ENCODE measurements at regions not wholly inside any gene's neighbourhood (a gene's known extent, or its start where the extent isn't known, plus 50 kb on each side); places are given as distances from the start of the nearest gene placed in this dataset.

DNA sequence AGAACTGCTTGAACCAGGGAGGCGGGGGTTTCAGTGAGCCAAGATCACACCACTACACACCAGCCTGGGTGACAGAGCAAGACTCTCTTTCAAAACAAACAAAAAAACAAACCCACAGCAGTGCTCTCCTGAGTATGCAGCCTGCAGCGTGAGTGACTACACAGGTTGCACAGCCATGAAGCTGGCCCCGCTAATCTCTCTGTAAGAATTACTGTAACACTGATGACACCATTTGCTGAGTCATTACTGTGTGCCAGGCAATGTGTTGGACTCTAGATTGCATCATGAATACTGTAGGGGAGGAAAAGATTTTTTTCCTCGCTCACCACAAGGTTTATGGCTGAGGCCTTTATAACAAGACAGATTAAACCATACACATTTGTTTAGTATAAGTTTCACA is 118.6 kb upstream of the ATP8B1 start:
- Mint-ChIP-seq H3K27me3 (peaks cover 0 to 6% of the 10 kb centered on the region in 2 donors), H3K36me3 (no peaks in the 10 kb centered on the region), H3K27ac (no peak overlapping the region), H3K9me3 (no peaks in the 10 kb centered on the region), H3K4me1 (ENCODE audit: low read depth in 2 of 2) (no peaks in the 10 kb centered on the region), H3K4me3 (no peak overlapping the region)
- ATAC-seq (peak in 1 of 2 donors; percentile 58), DNase-seq (ENCODE audit: low spot score) (no peak)

DNA sequence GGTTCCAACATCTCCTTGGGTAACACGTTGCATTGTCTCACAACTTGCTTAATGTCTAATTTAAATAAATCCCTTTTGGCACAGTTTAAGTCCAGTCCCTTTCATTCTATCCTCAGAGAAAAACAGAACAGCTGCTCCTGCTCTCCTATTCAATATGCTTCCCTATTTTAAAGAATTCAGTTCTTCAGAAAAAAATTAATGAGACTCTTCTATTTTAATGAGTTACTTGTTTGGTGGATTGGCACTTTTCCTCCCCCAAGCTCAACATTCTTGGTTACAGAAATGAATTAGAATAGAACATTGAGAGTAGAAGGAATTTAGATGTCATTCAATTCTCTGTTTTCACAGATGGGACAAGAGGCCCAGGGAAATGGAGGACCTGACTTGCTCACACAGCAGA is 116.9 kb upstream of the ATP8B1 start:
- Mint-ChIP-seq H3K9me3 (no peaks in the 10 kb centered on the region), H3K27me3 (peaks cover 5 to 14% of the 10 kb centered on the region in 2 donors), H3K4me3 (no peak overlapping the region), H3K27ac (no peak overlapping the region), H3K4me1 (ENCODE audit: low read depth in 2 of 2) (peaks cover 10 to 11% of the 10 kb centered on the region in 2 donors), H3K36me3 (no peaks in the 10 kb centered on the region)
- ATAC-seq (no peak), DNase-seq (ENCODE audit: low spot score) (no peak)

DNA sequence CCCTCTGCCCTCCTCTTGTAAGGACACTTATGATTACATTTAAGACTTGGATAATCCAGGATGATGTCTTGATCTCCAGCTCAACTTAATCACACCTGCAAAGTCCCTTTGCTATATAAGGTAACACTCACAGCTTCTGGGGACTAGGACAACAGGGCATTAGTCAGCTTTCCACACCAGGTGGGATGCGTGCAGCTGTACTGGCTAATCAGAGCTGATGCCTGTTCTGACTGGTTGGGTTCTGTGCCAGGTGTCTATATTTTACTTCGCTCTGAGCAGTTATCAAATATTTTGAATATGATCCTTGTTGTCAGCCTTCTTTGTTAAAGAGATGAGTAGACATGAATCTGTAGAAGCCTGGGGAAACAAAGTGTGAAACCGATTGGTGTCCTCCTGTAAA is 115.5 kb upstream of the ATP8B1 start:
- peaks cover 8% of the 10 kb centered on the region in 2 donors for H3K27me3 Mint-ChIP-seq

DNA sequence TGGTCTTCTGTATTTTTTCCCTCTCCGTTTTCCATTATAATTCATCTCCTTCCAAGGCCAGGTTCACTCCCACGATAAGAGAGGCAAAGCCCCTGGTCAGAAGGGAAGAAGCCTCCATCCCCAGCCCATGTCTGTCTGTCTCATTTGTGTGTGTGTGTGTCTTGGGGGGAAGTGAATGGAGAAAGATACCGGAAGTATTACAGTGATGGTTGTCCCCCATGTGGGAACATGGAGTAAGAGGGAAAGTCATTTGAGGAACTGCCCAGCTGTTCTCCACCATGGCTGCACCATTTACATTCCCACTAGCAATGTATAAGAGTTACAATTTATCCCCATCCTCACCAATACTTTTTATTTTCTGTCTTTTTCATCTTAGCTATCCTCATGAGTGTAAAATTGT is 113.6 kb upstream of the ATP8B1 start:
- Mint-ChIP-seq H3K9me3 (no peaks in the 10 kb centered on the region), H3K4me3 (no peak overlapping the region), H3K27me3 (peaks cover 8% of the 10 kb centered on the region in 2 donors), H3K36me3 (no peaks in the 10 kb centered on the region), H3K4me1 (ENCODE audit: low read depth in 2 of 2) (peaks cover 10 to 11% of the 10 kb centered on the region in 2 donors), H3K27ac (no peak overlapping the region)
- no peak for ATAC-seq
- DNase-seq (ENCODE audit: low spot score) = no peak

More for the DNA sequence above, 115.5 kb upstream of the ATP8B1 start:
- H3K36me3 Mint-ChIP-seq = no peaks in the 10 kb centered on the region
- DNase-seq (ENCODE audit: low spot score) (no peak), ATAC-seq (no peak)
- H3K4me1 Mint-ChIP-seq (ENCODE audit: low read depth in 2 of 2) = peaks cover 10 to 11% of the 10 kb centered on the region in 2 donors
- no peak overlapping the region for H3K4me3 Mint-ChIP-seq
- H3K27ac Mint-ChIP-seq = no peak overlapping the region
- no peaks in the 10 kb centered on the region for H3K9me3 Mint-ChIP-seq

DNA sequence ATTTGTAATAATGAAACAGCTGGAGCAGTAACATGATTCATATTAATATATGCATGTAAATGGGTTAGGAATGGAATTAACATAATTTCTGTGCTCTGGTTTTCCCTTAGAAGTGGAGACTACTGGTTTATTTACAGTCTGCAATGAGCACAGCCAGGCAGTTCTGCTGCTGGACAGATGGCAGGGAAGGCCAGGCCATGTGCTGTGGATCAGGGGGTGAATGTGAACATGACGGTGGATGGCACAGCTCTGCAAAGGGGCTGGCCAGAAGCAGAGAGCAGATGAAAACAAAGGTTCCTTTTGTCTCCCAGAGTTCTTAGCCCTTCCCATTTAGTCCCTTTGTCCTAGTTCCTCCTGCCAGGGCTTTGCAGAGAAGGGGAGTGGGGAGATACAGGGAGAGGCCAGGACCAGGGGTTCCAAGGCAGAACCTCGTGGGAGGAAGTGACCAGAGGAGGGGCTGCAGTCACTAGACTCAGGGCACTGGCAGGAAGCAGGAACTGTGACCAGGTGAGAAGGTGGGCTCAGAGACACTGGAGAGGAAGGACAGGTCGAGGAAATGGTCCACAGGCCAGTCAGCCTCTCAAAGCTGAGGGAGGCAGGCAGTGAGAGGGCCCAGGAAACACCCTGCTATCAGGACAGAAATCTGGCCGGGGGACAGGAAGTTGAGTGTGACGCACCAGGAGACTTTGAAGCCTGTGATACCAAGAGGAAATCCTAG is 112.9 kb upstream of the ATP8B1 start:
- H3K9me3 Mint-ChIP-seq = no peaks in the 10 kb centered on the region
- H3K4me3 Mint-ChIP-seq = no peak overlapping the region
- H3K36me3 Mint-ChIP-seq = no peaks in the 10 kb centered on the region
- H3K4me1 Mint-ChIP-seq (ENCODE audit: low read depth in 2 of 2) = peaks cover 10 to 11% of the 10 kb centered on the region in 2 donors
- peak in 1 of 2 donors; percentile 43 for ATAC-seq
- H3K27ac Mint-ChIP-seq = no peak overlapping the region
- H3K27me3 Mint-ChIP-seq = peaks cover 8% of the 10 kb centered on the region in 2 donors
- no peak for DNase-seq (ENCODE audit: low spot score)

DNA sequence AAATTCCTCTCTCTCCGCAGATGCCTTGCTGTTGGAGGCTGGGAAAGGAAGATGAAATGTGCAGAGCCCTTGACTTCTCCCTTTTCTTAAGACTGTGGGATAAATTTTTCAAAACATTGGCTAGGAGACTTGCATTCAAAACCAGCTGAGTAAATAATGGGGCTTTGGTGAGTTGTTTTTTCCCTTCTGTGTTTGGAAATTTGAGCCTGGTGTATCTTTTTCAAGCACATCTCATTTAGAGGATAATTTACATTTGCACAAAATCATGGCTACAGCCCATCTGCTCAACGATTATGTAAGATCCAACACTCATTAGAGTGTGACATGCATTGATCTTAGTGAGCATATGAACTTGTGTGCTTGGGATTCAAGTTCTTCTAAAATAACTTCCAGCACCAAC is 112.1 kb upstream of the ATP8B1 start:
- Mint-ChIP-seq H3K4me3 (no peak overlapping the region), H3K4me1 (ENCODE audit: low read depth in 2 of 2) (peaks cover 10 to 11% of the 10 kb centered on the region in 2 donors), H3K27ac (no peak overlapping the region), H3K9me3 (no peaks in the 10 kb centered on the region), H3K36me3 (no peaks in the 10 kb centered on the region), H3K27me3 (peaks cover 8% of the 10 kb centered on the region in 2 donors)
- no peak for DNase-seq (ENCODE audit: low spot score)
- ATAC-seq = no peak

DNA sequence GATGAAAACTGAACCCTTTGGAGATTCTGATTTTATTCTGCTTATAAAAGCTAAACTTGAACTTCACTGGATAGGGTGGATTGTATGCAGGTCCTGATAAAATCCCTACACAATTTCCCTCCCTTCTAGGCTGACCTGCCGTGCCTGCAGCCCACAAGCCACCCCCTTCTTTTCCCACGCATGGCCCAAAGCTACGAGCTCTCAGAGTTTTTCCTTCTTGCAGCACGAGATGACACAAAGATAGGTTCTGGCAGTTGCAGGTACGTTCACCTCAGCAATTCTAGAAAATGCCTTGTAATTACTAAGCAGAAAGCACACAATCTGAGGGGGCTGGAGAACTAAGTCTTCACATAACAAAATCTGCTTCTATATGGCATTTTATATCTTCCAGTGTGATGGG is 110.6 kb upstream of the ATP8B1 start:
- ATAC-seq (no peak), DNase-seq (ENCODE audit: low spot score) (no peak)
- H3K4me1 Mint-ChIP-seq (ENCODE audit: low read depth in 2 of 2) = peaks cover 10 to 11% of the 10 kb centered on the region in 2 donors
- H3K9me3 Mint-ChIP-seq = no peaks in the 10 kb centered on the region
- H3K4me3 Mint-ChIP-seq = no peak overlapping the region
- peaks cover 8% of the 10 kb centered on the region in 2 donors for H3K27me3 Mint-ChIP-seq
- no peaks in the 10 kb centered on the region for H3K36me3 Mint-ChIP-seq
- no peak overlapping the region for H3K27ac Mint-ChIP-seq

DNA sequence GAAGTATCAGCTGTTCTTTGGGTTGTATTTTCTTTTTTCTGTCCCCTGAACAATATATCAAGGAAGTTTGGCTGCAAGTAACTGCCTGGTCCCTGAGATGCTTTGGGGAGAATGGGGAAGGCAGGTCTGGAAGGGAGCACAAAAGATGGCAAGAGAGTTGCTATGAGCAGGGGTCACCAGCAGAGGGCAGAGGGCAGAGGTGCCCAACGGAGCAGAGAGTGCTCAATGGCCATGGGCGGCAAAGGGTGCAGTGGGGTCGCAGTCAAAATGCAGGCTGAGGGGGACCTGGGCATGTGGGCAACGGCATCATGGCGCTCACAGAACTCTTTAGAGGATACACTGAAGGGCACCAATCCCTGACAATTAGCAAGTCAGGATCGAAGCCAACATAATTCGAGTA is 107.7 kb upstream of the ATP8B1 start:
- H3K36me3 Mint-ChIP-seq = no peaks in the 10 kb centered on the region
- H3K4me1 Mint-ChIP-seq (ENCODE audit: low read depth in 2 of 2) = peaks cover 3 to 5% of the 10 kb centered on the region in 2 donors
- no peak for ATAC-seq
- no peak overlapping the region for H3K27ac Mint-ChIP-seq
- peaks cover 18 to 21% of the 10 kb centered on the region in 2 donors for H3K27me3 Mint-ChIP-seq
- no peak overlapping the region for H3K4me3 Mint-ChIP-seq
- no peaks in the 10 kb centered on the region for H3K9me3 Mint-ChIP-seq
- DNase-seq (ENCODE audit: low spot score) = no peak

DNA sequence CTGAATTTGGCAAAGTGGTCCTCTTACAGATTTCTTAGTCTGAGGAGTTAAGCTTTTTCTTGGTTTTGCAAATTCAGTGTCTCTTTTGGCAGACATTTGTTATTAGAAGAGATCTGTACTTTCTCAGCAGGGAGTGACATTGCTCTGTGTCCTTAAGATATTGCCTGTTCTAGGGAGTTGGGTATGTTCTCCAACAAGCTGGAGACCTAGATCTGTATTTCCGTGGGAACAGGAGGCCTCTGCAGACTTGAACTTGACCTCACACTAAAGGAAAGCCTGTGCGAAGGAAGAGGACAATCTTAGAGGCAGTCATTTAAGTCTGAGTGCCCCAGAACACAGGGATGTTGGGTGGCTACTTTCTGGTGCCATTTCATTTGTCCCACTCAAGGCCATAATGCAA is 107.0 kb upstream of the ATP8B1 start:
- no peaks in the 10 kb centered on the region for H3K4me1 Mint-ChIP-seq (ENCODE audit: low read depth in 2 of 2)
- H3K27ac Mint-ChIP-seq = no peak overlapping the region
- H3K4me3 Mint-ChIP-seq = no peak overlapping the region
- no peaks in the 10 kb centered on the region for H3K9me3 Mint-ChIP-seq
- no peaks in the 10 kb centered on the region for H3K36me3 Mint-ChIP-seq
- H3K27me3 Mint-ChIP-seq = peaks cover 12 to 18% of the 10 kb centered on the region in 2 donors
- DNase-seq (ENCODE audit: low spot score) = no peak
- no peak for ATAC-seq

DNA sequence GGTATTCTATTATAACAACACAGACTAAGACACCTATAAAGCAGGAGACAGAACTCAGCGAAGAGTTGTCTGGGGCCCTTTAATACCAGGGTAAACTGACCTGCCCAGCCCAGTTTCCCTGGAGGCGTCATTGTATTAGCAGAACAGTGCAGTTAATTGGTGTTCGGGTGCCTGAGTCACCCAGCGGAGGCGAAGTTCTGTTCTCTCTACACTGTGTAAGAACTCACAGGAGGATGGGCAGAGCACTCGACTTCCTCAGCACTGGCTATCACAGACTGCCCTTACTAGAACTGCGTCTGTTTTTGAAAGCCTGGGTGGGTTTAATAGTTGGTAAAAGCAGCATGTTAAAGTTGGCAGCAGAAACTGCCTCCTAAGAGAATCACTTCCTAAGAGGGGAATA is 106.5 kb upstream of the ATP8B1 start:
- Mint-ChIP-seq H3K9me3 (no peaks in the 10 kb centered on the region), H3K4me3 (no peak overlapping the region), H3K27me3 (peaks cover 12 to 18% of the 10 kb centered on the region in 2 donors), H3K36me3 (no peaks in the 10 kb centered on the region), H3K4me1 (ENCODE audit: low read depth in 2 of 2) (no peaks in the 10 kb centered on the region), H3K27ac (no peak overlapping the region)
- DNase-seq (ENCODE audit: low spot score) (no peak), ATAC-seq (peak in 1 of 2 donors; percentile 30)

DNA sequence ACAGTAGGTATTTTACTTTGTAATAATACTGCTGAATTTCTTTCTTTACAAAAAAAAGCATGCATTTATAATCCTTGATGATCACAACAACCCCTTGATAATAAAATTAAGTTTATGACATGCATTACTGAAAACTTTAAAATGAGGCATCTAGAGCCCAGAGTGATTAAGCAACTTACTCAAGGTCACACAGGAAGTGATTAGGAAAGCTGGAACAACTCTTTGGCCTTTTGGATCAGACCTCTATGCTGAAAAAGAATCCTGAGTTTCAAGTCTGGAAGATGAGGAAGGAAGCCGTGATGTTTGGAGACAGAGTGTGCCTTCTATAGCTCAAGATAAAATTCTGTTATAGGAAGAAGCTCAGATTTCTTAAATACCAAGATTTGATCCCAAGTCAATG is 105.0 kb upstream of the ATP8B1 start:
- Mint-ChIP-seq H3K36me3 (no peaks in the 10 kb centered on the region), H3K4me3 (no peak overlapping the region), H3K27me3 (peaks cover 12 to 15% of the 10 kb centered on the region in 2 donors), H3K27ac (no peak overlapping the region), H3K9me3 (no peaks in the 10 kb centered on the region), H3K4me1 (ENCODE audit: low read depth in 2 of 2) (no peaks in the 10 kb centered on the region)
- DNase-seq (ENCODE audit: low spot score) = no peak
- no peak for ATAC-seq

DNA sequence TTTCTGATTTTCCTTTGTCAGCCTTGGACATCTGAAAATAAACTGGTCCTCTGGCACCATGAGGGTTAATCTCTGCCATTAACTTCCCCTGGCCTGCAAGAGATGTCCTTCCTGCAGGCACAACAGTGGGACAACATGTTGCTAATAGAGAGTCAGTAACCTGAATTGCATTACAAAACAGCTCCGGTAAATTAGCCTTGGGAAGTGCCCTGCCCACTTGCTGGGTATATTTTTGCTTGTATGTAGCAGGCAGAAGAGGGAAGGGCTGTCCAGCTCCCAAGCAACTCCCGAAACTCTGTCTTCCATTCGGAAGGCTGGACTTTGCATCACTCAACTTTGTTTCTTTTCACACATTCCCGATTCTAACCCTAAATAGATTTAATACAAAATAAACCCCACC is 104.4 kb upstream of the ATP8B1 start:
- H3K4me1 Mint-ChIP-seq (ENCODE audit: low read depth in 2 of 2) = no peaks in the 10 kb centered on the region
- H3K4me3 Mint-ChIP-seq = no peak overlapping the region
- H3K9me3 Mint-ChIP-seq = no peaks in the 10 kb centered on the region
- no peak for ATAC-seq
- peaks cover 12 to 15% of the 10 kb centered on the region in 2 donors for H3K27me3 Mint-ChIP-seq
- no peak overlapping the region for H3K27ac Mint-ChIP-seq
- no peaks in the 10 kb centered on the region for H3K36me3 Mint-ChIP-seq
- DNase-seq (ENCODE audit: low spot score) = no peak

DNA sequence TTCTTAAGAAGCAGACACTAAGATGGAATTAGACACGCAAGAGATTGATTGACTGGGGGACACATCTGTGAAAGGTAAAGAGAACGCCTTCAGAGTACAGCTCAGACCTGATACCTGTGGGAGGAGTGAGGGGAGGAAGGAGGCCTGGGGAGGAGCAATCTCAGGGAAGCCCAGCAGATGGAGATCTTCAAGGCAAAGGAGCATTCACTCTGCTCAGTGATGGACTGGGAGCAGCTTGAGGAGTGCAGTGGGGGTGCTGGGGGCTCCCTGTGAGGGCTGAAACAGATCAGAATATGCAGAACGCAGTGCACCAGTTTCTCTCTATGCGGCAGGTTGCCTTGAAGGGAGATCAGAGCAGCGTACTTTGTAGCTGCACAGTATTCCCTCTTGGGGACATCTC is 103.7 kb upstream of the ATP8B1 start:
- H3K36me3 Mint-ChIP-seq = no peaks in the 10 kb centered on the region

DNA sequence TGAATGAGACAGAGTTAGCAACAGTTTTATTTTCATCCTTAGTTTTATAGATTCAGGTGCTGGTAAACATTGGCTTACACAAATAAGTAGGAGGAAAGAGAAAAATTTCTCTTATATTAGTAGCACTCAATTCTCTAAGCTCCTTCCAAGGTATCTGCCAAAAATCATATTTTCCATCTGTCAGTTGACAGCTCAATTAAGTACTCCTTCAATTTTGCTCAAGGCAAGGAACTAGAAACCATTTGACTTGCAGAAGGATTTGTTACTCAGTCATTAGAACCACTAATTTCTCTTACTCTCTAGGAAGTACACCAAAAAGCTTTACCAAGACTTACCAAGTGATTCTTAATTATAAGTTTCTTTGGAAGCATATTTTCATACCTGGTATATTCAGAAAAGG is 101.4 kb upstream of the ATP8B1 start:
- no peak for ATAC-seq
- Mint-ChIP-seq H3K36me3 (no peaks in the 10 kb centered on the region), H3K9me3 (no peaks in the 10 kb centered on the region), H3K4me3 (no peak overlapping the region), H3K27ac (no peak overlapping the region), H3K27me3 (peaks cover 12 to 17% of the 10 kb centered on the region in 2 donors), H3K4me1 (ENCODE audit: low read depth in 2 of 2) (no peaks in the 10 kb centered on the region)
- no peak for DNase-seq (ENCODE audit: low spot score)

More for the DNA sequence above, 103.7 kb upstream of the ATP8B1 start:
- ATAC-seq (no peak), DNase-seq (ENCODE audit: low spot score) (no peak)
- H3K4me3 Mint-ChIP-seq = no peak overlapping the region
- H3K9me3 Mint-ChIP-seq = no peaks in the 10 kb centered on the region
- no peak overlapping the region for H3K27ac Mint-ChIP-seq
- H3K4me1 Mint-ChIP-seq (ENCODE audit: low read depth in 2 of 2) = no peaks in the 10 kb centered on the region
- H3K27me3 Mint-ChIP-seq = peaks cover 12 to 15% of the 10 kb centered on the region in 2 donors

DNA sequence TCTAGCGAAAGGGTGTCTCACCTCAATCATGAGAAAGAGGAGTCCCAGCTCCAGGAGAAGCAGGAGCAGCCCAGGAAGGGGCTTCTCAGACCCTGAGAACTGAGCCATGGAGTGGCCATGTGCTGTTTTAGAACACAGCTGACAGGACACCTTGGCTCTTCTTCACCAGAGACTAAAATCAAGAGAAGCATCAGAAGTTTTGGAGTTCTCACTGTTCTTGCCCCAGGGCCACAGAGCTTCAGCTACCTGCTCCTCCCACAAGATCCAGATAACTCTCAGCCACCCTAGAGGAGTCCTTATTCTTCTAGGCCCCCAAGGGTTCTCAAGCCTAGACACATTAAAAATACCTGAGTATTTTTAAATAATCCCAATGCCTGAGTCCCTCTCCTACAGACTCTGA is 99.6 kb upstream of the ATP8B1 start:
- DNase-seq (ENCODE audit: low spot score) = no peak
- H3K27ac Mint-ChIP-seq = no peak overlapping the region
- H3K4me1 Mint-ChIP-seq (ENCODE audit: low read depth in 2 of 2) = no peaks in the 10 kb centered on the region
- H3K36me3 Mint-ChIP-seq = no peaks in the 10 kb centered on the region
- no peak for ATAC-seq
- H3K9me3 Mint-ChIP-seq = no peaks in the 10 kb centered on the region
- no peak overlapping the region for H3K4me3 Mint-ChIP-seq
- peaks cover 19 to 20% of the 10 kb centered on the region in 2 donors for H3K27me3 Mint-ChIP-seq
